ENCODE measurements at regions not wholly inside any gene's neighbourhood (a gene's known extent, or its start where the extent isn't known, plus 50 kb on each side); places are given as distances from the start of the nearest gene placed in this dataset.
A peak's percentile ranks its signal among the peaks of the same experiment; 100 is the strongest.

GRCh38 chr11:11038352-11038751 is 180.5 kb upstream of the ZBED5 start:
- no peak for DNase-seq

- peak; percentile 65 for DNase-seq
Measured at GRCh38 chr11:11036848-11037732, 179.2 kb upstream of the ZBED5 start.

DNA sequence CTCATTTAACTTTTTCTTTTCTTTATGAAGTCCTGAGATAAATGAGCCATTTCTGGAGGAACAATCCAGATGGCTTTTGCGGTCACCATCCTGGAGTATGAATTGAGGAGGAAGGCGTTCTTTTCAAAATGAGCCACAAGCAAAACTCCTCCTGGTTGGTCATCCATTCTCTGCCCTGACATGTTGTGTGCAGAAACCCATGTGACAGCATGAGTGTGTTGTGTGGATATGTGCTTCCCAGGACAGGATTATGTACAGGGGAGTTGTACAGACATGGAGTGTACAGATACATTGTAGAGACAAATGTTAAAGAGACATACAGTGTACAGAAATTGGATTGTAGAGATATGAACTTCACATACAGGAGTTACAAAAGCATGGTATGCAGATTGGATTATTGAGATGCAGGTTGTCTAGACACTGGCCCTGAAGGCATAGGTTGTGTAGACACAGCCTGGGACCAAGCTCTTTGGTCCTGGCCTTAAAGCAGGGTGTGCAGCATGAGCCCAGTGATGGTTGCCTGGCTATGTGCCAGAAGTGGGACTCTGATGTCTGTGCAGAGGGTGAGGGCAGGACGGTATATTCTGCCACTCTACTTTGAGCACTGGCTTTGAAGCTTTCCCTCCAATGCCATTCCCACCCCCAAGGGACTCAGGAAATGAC is 178.5 kb upstream of the ZBED5 start:
- DNase-seq: no peak

DNA sequence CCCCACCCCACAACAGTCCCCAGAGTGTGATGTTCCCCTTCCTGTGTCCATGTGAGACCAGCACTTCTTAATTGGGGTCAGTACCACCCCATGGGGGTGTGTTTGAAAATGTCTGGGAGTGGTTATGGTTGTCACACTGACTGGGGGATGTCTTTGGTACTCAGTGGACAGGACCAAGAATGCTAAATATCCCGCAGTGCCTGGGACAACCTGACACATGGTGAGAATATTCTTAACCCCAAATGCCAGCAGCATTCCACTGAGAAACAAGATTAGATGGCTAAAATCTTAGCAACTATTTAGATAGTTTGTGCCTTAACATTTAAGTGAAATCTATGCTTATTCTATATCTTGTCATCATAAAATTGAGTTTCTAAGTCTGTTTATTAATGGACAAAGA is 177.5 kb upstream of the ZBED5 start:
- no peak for DNase-seq

GRCh38 chr11:11034476-11034875 is 176.6 kb upstream of the ZBED5 start:
- DNase-seq: no peak

DNA sequence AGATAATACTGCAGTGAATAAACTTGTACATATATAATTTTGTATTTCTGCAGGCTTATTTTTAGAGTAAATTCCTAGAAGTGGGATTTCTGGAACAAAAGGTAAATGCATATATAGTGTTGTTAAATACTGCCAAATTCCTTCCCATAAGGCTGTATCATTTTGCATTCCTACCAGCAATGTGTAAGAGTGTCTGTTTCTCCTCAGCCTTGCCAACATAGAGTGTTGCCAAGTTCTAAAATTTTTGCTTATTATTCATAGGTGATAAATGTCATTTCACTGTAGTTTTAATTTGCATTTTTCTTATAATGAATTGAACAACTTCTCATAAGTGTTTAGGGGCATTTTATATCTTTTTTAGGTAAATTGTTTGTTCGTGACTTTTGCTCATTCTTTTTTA is 174.2 kb upstream of the ZBED5 start:
- DNase-seq: no peak

- DNase-seq: no peak
Measured at GRCh38 chr11:11029027-11029426, 171.2 kb upstream of the ZBED5 start.

GRCh38 chr11:11028017-11028692 is 170.3 kb upstream of the ZBED5 start:
- peak; percentile 31 for DNase-seq

DNA sequence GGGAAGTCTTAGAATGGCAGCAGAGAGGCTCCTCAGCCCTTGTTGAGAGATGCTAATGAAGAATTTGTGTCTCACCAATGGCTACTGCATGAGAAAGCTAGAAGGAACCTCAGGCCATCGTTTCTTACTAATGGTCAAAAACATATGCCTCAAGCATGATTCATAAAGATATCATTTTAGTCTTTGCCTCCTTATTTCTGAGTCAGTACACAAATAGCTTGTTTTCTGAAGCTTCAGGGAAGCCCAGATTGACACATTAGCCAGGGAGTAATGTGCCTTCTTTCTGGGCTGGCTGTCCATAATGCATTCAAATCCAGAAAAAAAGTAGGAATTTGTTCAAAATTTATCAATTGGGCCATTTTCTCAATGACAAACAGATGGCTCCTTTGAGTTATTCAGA is 169.4 kb upstream of the ZBED5 start:
- DNase-seq: no peak

DNA sequence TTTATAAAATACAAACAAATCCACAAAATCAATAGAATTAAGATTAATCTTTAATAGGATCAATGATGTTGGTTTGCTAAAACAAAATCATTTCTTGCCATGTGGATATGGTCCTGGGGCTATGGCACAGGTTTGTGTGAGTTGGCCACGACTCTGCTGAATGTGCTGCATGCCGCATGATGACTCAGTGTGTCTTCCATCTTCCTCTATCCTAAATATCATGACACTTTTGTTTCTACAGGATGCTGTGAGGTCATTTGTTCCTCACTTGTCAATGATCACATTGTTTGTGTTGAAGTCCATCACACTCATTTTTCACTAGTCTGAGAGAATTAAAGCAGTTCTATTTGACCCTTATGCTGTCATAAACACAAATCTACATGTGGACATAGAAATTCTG is 167.2 kb upstream of the ZBED5 start:
- no peak for DNase-seq

GRCh38 chr11:11022125-11022730 is 164.4 kb upstream of the ZBED5 start:
- peak; percentile 21 for DNase-seq

DNA sequence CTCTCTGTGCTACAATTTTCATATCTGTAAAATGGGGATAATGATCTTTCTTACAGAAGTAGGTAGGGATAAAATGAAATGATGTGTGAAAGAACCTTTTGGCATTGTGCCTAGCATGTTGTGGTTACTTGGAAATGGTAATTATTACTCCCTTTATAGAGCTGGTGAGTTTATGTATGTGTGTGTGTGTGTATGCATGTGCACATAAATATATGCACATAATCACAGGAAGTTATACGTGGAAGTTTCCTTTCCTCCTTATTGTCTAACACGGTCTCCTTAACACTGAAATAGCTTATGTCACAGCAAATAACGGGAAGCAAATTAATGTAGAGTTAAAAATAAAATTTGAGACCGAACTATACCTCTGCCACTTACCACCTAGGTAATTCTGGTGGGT is 163.7 kb upstream of the ZBED5 start:
- DNase-seq: no peak

DNA sequence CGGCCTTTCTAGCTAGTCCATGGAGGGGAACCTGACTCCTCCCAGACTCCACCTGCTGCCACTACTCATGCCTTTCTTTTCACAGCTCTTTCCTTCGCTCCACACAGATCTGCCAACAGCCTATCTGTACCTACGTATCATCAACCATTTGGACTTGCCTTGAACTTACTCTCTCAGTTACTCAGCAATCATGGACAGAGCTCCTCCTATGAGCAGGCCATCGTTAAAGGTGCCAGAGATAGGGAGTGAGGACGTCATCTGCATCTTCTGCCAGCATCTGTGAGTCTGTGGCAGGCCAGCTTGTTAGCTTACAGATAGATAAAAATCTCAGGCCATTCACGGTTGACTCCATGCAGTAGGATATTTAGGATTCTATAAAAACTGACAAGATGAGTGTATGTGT is 162.9 kb upstream of the ZBED5 start:
- no peak for DNase-seq

- DNase-seq: no peak
Measured at GRCh38 chr11:11020219-11020726, 162.4 kb upstream of the ZBED5 start.

DNA sequence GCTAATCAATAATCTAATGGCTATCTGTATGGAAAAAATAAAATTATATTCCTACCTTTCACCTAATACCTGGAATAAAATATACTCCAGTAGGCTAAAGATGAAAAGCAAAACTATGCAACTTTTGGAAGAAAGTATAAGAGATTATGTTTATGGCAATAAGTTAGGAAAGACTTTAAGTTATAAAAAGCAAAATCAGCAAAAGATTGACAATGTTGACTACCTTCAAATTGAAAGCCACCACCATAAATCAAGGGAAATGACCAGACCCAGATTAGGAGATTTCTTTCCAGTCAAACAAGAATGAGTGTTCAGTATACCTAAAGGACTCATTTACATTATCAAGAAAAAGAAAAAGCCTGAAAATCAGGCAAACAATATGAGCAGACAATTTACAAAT is 159.1 kb upstream of the ZBED5 start:
- DNase-seq: no peak

DNA sequence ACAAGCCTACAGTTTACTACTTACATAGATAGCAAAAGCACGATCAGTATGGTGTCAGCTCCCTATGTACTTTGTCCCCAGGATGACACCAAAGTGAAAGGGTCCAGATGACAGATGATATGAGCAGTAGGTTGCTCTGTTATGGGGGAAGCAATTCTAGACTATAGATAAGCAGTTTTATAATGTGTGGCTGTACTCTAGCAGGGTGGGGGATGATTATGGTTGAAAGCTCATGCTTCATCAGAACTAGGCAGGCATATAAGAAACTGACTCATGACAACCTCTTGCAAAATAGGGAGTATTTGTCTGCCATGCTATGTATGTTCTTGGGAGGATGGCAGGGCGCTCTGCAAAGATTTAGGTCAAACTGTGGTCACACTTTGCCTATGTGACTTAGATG is 158.2 kb upstream of the ZBED5 start:
- DNase-seq: no peak

GRCh38 chr11:11011617-11012016 is 153.8 kb upstream of the ZBED5 start:
- DNase-seq: no peak

- no peak for DNase-seq
Measured at GRCh38 chr11:11010624-11011127, 152.8 kb upstream of the ZBED5 start.

DNA sequence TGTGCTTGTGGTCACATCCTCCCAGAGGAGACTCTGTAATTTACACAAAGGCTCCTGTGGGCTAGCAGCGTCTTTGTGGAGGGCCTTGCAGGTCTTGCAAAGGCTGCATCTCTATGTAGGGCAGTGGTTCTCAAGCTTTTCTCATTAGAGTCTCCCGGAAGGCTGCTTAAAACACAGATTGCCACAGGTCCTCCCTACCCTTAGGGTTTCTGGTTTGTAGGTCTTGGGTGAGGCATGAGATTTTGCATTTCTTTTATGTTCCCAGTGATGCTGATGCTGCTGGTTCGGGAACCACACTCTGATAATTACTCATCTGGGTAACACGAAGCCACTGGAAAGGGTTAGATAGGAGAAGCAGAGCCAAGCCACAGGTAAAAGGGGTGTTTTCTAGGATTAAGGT is 151.3 kb upstream of the ZBED5 start:
- DNase-seq: no peak

- no peak for DNase-seq
Measured at GRCh38 chr11:11004069-11004468, 146.2 kb upstream of the ZBED5 start.

GRCh38 chr11:11003226-11003625 is 145.4 kb upstream of the ZBED5 start:
- DNase-seq: no peak

GRCh38 chr11:11000579-11001283 is 142.9 kb upstream of the ZBED5 start:
- no peak for DNase-seq

Measured in midbrain (tissue), 1 donor.